Endothelial cell (in vitro differentiated cells): ENCODE measurements at regions not wholly inside any gene's neighbourhood (a gene's known extent, or its start where the extent isn't known, plus 50 kb on each side); places are given as distances from the start of the nearest gene placed in this dataset.

Experiments
- DNase-seq: peaks from one replicate; pipeline ENCODE4 v3.0.0; 2021; ENCODE audit warnings: low spot score
- H3K27ac Mint-ChIP-seq: one replicate; pipeline ENCODE4 v1.8.0; 2021; ENCODE audit warnings: mixed read lengths, inconsistent platforms; ENCODE audit not compliant: unreplicated experiment
- H3K27me3 Mint-ChIP-seq: one replicate; pipeline ENCODE4 v1.8.0; 2021; ENCODE audit warnings: mild to moderate bottlenecking, moderate library complexity, mixed read lengths, inconsistent platforms; ENCODE audit not compliant: unreplicated experiment
- H3K36me3 Mint-ChIP-seq: one replicate; pipeline ENCODE4 v1.8.0; 2021; ENCODE audit warnings: mild to moderate bottlenecking, low read depth, mixed read lengths, inconsistent platforms; ENCODE audit not compliant: unreplicated experiment
- H3K4me1 Mint-ChIP-seq: one replicate; pipeline ENCODE4 v1.8.0; 2021; ENCODE audit warnings: mild to moderate bottlenecking, mixed read lengths, inconsistent platforms; ENCODE audit not compliant: unreplicated experiment
- H3K4me3 Mint-ChIP-seq: one replicate; pipeline ENCODE4 v1.8.0; 2021; ENCODE audit warnings: mild to moderate bottlenecking, mixed read lengths, inconsistent platforms; ENCODE audit not compliant: unreplicated experiment
- H3K9me3 Mint-ChIP-seq: one replicate; pipeline ENCODE4 v1.8.0; 2021; ENCODE audit warnings: mixed read lengths, inconsistent platforms; ENCODE audit not compliant: unreplicated experiment
- TF ChIP-seq, protein P1 (sequence below): fragments of 200-600 bp; sonication (generic); IDR thresholded peaks from one replicate; pipeline ENCODE4 v1.5.0; 2021; ENCODE audit warnings: antibody characterized with exemption; ENCODE audit not compliant: unreplicated experiment

GRCh38 chr10:105387971-105388370, 746.9 kb downstream of the SORCS3 start:
- H3K9me3 Mint-ChIP-seq: no peaks in the 10 kb centered on the region
- H3K4me3 Mint-ChIP-seq: no peak overlapping the region

GRCh38 chr10:105383978-105384377, 742.9 kb downstream of the SORCS3 start:
- DNase-seq: no peak
- TF ChIP-seq, protein P1, sequence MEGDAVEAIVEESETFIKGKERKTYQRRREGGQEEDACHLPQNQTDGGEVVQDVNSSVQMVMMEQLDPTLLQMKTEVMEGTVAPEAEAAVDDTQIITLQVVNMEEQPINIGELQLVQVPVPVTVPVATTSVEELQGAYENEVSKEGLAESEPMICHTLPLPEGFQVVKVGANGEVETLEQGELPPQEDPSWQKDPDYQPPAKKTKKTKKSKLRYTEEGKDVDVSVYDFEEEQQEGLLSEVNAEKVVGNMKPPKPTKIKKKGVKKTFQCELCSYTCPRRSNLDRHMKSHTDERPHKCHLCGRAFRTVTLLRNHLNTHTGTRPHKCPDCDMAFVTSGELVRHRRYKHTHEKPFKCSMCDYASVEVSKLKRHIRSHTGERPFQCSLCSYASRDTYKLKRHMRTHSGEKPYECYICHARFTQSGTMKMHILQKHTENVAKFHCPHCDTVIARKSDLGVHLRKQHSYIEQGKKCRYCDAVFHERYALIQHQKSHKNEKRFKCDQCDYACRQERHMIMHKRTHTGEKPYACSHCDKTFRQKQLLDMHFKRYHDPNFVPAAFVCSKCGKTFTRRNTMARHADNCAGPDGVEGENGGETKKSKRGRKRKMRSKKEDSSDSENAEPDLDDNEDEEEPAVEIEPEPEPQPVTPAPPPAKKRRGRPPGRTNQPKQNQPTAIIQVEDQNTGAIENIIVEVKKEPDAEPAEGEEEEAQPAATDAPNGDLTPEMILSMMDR: no peak
- Mint-ChIP-seq H3K27ac (no peak overlapping the region), H3K4me3 (no peak overlapping the region), H3K36me3 (no peaks in the 10 kb centered on the region), H3K27me3 (no peaks in the 10 kb centered on the region), H3K4me1 (no peaks in the 10 kb centered on the region), H3K9me3 (no peaks in the 10 kb centered on the region)

More at GRCh38 chr10:105387971-105388370, 746.9 kb downstream of the SORCS3 start:
- TF ChIP-seq, protein P1: no peak
- DNase-seq: no peak
- Mint-ChIP-seq H3K36me3 (no peaks in the 10 kb centered on the region), H3K4me1 (no peaks in the 10 kb centered on the region), H3K27me3 (no peaks in the 10 kb centered on the region), H3K27ac (no peak overlapping the region)

DNA sequence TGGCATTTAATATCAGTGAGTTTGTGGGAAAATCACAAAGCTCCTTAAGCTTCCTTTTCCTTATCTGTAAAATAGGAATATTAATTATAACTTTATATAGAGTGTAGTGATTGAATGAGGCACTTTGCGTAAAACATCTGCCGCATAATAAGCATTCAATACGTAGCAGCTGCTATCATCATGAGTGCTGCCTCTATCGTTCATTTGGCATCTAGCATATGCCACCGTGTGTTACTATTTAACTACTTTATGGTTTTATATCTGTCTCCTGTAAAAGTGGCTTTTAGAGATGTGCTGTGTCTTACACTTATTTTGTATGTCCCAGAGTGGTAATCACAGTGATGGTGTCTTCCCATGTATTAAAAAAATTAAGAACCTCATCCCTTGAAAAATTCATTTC, 729.6 kb downstream of the SORCS3 start:
- Mint-ChIP-seq H3K36me3 (no peaks in the 10 kb centered on the region), H3K4me1 (peaks cover 5% of the 10 kb centered on the region), H3K27me3 (no peaks in the 10 kb centered on the region), H3K4me3 (no peak overlapping the region), H3K27ac (no peak overlapping the region), H3K9me3 (no peaks in the 10 kb centered on the region)
- no peak for DNase-seq
- TF ChIP-seq, protein P1: no peak

DNA sequence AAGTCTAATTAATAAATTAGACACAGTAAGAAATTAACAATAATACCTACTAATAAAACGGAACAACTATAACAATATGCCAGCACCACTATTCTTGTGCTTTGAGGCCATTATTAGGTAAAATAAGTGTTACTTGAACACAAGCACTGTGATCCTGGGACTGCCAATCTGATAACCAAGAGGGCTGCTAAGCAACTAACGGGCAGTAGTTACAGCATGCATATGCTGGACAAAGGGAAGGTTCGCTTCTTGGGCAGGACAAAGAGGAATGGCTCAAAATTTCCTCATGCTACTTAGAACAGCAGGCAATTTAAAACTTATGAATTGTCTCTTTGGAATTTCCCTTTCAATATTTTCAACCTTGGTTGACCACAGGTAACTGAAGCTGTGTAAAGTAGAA, 718.6 kb downstream of the SORCS3 start:
- H3K9me3 Mint-ChIP-seq: no peaks in the 10 kb centered on the region
- no peak overlapping the region for H3K4me3 Mint-ChIP-seq
- H3K4me1 Mint-ChIP-seq: peaks cover 5% of the 10 kb centered on the region
- H3K27me3 Mint-ChIP-seq: no peaks in the 10 kb centered on the region
- TF ChIP-seq, protein P1: no peak
- no peak overlapping the region for H3K27ac Mint-ChIP-seq
- no peaks in the 10 kb centered on the region for H3K36me3 Mint-ChIP-seq
- DNase-seq: no peak

- Mint-ChIP-seq H3K27me3 (no peaks in the 10 kb centered on the region), H3K9me3 (no peaks in the 10 kb centered on the region), H3K4me1 (peaks cover 5% of the 10 kb centered on the region), H3K36me3 (no peaks in the 10 kb centered on the region), H3K4me3 (no peak overlapping the region), H3K27ac (no peak overlapping the region)
- DNase-seq: no peak
- TF ChIP-seq, protein P1: no peak
Measured at GRCh38 chr10:105358911-105359310, 717.8 kb downstream of the SORCS3 start.
